NB4 (cell line): ENCODE measurements at regions not wholly inside any gene's neighbourhood (a gene's known extent, or its start where the extent isn't known, plus 50 kb on each side); places are given as distances from the start of the nearest gene placed in this dataset.

ENCODE experiments used
- DNase-seq: peaks from one replicate; pipeline ENCODE4 v3.0.0; 2010; ENCODE audit warnings: low read depth
- H3K4me3 ChIP-seq: one replicate; pipeline ENCODE4 v1.5.1; 2011; ENCODE audit warnings: mild to moderate bottlenecking, low read depth, low read length, moderate library complexity
- MAX ChIP-seq: IDR thresholded peaks from 2 replicates; pipeline ENCODE4 v1.6.1; 2011; ENCODE audit warnings: low read depth, low read length
- MYC ChIP-seq: IDR thresholded peaks from 2 replicates; pipeline ENCODE4 v1.6.1; 2011; ENCODE audit warnings: low read depth, low read length
- POLR2A ChIP-seq: IDR thresholded peaks from 2 replicates; pipeline ENCODE4 v1.6.1; 2011; ENCODE audit warnings: mild to moderate bottlenecking; ENCODE audit not compliant: insufficient read length; ENCODE audit errors: extremely low read depth
- TF ChIP-seq, protein P1 (sequence below): IDR thresholded peaks from one replicate; pipeline ENCODE4 v1.5.1; 2012; ENCODE audit warnings: low read depth, low read length

DNA sequence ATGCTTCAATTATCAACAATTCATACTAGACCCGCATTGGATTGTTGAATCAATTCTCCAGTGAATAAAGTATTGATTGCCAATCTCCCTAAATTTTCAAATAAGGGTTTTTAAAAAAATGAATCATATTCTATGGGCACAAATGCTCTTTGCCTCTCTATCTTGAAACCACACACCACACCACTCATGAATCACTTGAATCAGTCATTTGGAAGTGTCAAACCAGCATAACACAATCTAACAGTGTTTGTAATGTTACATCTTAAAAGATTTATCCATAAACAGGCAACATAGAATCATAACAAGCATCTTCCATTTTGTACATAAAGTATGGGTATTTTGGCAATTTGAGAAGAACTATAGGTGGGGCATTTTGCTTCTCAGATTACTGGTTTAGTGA lies 219.5 kb upstream of the MIR17HG start:
- H3K4me3 ChIP-seq: no peak overlapping the region
- no peak for DNase-seq
- TF ChIP-seq POLR2A: no peak
- TF ChIP-seq MAX: no peak
- TF ChIP-seq, protein P1, sequence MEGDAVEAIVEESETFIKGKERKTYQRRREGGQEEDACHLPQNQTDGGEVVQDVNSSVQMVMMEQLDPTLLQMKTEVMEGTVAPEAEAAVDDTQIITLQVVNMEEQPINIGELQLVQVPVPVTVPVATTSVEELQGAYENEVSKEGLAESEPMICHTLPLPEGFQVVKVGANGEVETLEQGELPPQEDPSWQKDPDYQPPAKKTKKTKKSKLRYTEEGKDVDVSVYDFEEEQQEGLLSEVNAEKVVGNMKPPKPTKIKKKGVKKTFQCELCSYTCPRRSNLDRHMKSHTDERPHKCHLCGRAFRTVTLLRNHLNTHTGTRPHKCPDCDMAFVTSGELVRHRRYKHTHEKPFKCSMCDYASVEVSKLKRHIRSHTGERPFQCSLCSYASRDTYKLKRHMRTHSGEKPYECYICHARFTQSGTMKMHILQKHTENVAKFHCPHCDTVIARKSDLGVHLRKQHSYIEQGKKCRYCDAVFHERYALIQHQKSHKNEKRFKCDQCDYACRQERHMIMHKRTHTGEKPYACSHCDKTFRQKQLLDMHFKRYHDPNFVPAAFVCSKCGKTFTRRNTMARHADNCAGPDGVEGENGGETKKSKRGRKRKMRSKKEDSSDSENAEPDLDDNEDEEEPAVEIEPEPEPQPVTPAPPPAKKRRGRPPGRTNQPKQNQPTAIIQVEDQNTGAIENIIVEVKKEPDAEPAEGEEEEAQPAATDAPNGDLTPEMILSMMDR: no peak
- TF ChIP-seq MYC: no peak

- TF ChIP-seq, protein P1: no peak
- TF ChIP-seq MYC (no peak), POLR2A (no peak), MAX (no peak)
- H3K4me3 ChIP-seq: no peak overlapping the region
- no peak for DNase-seq
These were observed 215.1 kb upstream of the MIR17HG start for GRCh38 chr13:91132381-91132780.

DNA sequence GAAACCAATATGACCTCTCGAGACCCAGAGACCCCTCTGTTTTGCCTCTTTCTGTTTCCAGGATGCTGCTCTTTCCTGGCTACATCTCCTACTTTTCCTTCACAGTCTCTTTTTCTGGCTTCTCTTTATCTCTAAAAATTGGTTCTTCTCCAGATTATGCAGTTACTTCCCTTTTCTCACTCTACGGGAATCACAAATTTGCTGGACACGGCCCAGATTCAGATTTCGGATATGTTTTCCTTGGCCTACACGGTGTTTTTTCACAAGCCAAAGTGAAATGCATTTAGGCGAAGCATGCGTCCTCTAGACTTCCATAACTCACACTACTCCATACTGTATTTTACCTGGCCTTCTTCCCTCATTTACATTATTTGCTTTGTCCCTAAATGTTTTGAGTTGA lies 214.7 kb upstream of the MIR17HG start:
- no peak for TF ChIP-seq MAX
- TF ChIP-seq POLR2A: no peak
- no peak for TF ChIP-seq MYC
- TF ChIP-seq, protein P1: no peak
- DNase-seq: no peak
- no peak overlapping the region for H3K4me3 ChIP-seq

GRCh38 chr13:91133941-91134802 lies 213.3 kb upstream of the MIR17HG start:
- no peak overlapping the region for H3K4me3 ChIP-seq
- DNase-seq: peak; percentile 53
- TF ChIP-seq POLR2A: no peak
- TF ChIP-seq, protein P1: peak; percentile 77

- TF ChIP-seq, protein P1: no peak
- no peak for TF ChIP-seq MYC
- TF ChIP-seq POLR2A: no peak
- no peak for TF ChIP-seq MAX
- DNase-seq: no peak
- no peak overlapping the region for H3K4me3 ChIP-seq
These were observed 212.7 kb upstream of the MIR17HG start for GRCh38 chr13:91134803-91135184.
